Lung microvascular endothelial cell (primary cell): ENCODE measurements at regions not wholly inside any gene's neighbourhood (a gene's known extent, or its start where the extent isn't known, plus 50 kb on each side); places are given as distances from the start of the nearest gene placed in this dataset.
"Not testable (repeated sequence)": the region's sequence is repeated elsewhere in the genome, so short reads cannot be mapped to it uniquely, and the experiment has no call there.

ENCODE experiments used
- DNase-seq, 2 donors: peaks; one replicate each; pipeline versions ENCODE4 v3.0.0 to v3.0.0-alpha.2; 2010; ENCODE audit warnings: low read depth in 2 of 2

- no peak for DNase-seq
Measured at GRCh38 chr2:105691947-105692390, 52.7 kb upstream of the NCK2 start.

- no peak for DNase-seq
Measured at GRCh38 chr2:105690566-105690965, 54.1 kb upstream of the NCK2 start.

GRCh38 chr2:105689484-105689883 lies 55.2 kb upstream of the NCK2 start:
- no peak for DNase-seq

GRCh38 chr2:105688946-105689345 lies 55.8 kb upstream of the NCK2 start:
- DNase-seq, result no peak

- no peak for DNase-seq
Measured at GRCh38 chr2:105686588-105686987, 58.1 kb upstream of the NCK2 start.

- DNase-seq, result no peak
Measured at GRCh38 chr2:105683011-105683492, 61.7 kb upstream of the NCK2 start.

GRCh38 chr2:105682401-105682800 lies 62.3 kb upstream of the NCK2 start:
- DNase-seq, result no peak

GRCh38 chr2:105681927-105682326 lies 62.8 kb upstream of the NCK2 start:
- DNase-seq, result no peak

GRCh38 chr2:105680357-105680756 lies 64.4 kb upstream of the NCK2 start:
- no peak for DNase-seq

- DNase-seq, result no peak
Measured at GRCh38 chr2:105678346-105678745, 66.4 kb upstream of the NCK2 start.

GRCh38 chr2:105677901-105678300 lies 66.8 kb upstream of the NCK2 start:
- DNase-seq, result no peak

GRCh38 chr2:105675841-105676240 lies 68.9 kb upstream of the NCK2 start:
- DNase-seq, result no peak

GRCh38 chr2:105674859-105675541 lies 69.7 kb upstream of the NCK2 start:
- peak in 1 of 2 donors; percentile 33 for DNase-seq

- DNase-seq, result peak in 1 of 2 donors; percentile 12
Measured at GRCh38 chr2:105674401-105674800, 70.3 kb upstream of the NCK2 start.

- no peak for DNase-seq
Measured at GRCh38 chr2:105671156-105671555, 73.6 kb upstream of the NCK2 start.

GRCh38 chr2:105669384-105669891 lies 75.3 kb upstream of the NCK2 start:
- DNase-seq, result no peak

- no peak for DNase-seq
Measured at GRCh38 chr2:105665480-105665879, 79.2 kb upstream of the NCK2 start.

- DNase-seq, result no peak
Measured at GRCh38 chr2:105660489-105660888, 84.2 kb upstream of the NCK2 start.

GRCh38 chr2:105655723-105656606 lies 88.7 kb upstream of the NCK2 start:
- not testable (repeated sequence) for DNase-seq

- DNase-seq, result no peak
Measured at GRCh38 chr2:105655244-105655643, 89.5 kb upstream of the NCK2 start.

- DNase-seq, result no peak
Measured at GRCh38 chr2:105654474-105655004, 90.2 kb upstream of the NCK2 start.

- DNase-seq, result no peak
Measured at GRCh38 chr2:105653302-105653701, 91.4 kb upstream of the NCK2 start.
